ENCODE measurements at regions not wholly inside any gene's neighbourhood (a gene's known extent, or its start where the extent isn't known, plus 50 kb on each side); places are given as distances from the start of the nearest gene placed in this dataset.
"Not testable (repeated sequence)": the region's sequence is repeated elsewhere in the genome, so short reads cannot be mapped to it uniquely, and the experiment has no call there.

DNA sequence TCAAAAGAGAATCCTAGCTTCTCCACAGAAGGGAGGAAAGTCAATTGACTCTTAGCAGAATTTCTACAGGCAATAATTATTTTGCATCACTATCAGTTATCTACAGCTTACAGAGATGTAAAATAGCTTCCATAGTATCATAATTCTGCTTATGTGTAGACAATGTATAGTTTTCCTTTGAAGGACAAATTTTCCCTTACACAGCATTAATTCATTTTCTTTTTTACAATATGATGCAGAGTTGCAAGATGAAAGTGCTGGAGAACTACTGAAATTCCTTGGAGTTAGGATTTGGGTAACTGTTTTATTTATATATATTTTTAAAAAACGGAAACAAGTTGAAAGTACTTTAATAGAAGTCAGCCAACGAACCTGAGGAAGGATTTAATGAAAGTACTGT lies 111.0 kb upstream of the CPHXL start:
- DNase-seq (ENCODE audit: low spot score) = no peak

DNA sequence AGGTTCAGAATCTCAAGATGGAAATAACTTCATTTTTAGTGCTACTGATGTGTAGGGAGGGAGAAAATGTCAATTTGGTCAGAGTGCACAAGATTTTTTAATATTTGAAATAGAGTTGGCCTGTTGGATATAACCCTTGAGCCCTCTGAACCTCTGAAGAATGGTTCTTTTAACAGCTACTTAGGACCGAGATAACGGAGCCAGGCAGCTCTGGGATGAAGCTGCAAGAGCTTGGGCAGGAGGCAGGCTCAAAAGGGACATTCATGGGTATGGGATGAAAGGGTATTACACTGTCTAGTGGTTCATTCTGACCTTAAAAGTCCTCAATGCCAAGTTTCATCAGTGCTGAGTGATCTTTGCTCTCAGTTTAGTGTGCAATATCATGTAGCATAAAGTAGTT lies 111.4 kb upstream of the CPHXL start:
- DNase-seq (ENCODE audit: low spot score) = no peak

DNA sequence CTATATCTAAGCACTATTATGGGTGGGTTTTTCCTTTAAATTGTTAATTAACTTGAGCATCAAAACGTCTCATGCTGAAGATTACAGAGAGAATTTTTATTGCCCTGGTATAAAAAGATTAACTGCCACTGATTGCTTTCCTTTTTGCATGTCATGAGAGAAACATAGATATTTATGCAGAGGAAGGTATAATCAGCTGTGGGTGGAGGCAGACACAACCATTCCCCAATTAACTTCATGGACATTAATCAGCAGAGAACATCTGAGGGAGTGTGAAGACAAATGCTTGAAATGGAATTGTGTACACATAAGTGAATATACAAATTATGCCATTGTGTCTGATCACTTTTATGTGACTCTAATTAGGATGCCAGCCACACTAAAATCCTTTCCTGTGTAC lies 115.2 kb upstream of the CPHXL start:
- DNase-seq (ENCODE audit: low spot score) = no peak

DNA sequence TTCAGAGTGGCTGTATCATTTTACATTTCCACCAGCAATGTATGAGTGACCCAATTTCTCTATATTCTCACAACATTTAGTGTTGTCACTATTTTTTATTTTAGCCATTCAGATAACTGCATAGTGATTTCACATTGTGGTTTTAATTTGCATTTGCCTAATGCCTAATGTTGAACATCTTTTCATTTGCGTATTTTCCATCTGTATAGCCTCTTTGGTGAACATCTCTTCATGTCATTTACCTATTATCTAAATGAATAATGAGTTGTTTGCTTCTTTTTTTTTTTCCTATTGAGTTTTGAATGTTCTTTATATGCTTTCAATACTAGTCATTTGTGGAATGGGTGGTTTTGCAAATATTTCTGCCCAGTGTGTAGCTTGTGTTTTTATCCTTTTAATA lies 120.9 kb upstream of the CPHXL start:
- no peak for DNase-seq (ENCODE audit: low spot score)

DNA sequence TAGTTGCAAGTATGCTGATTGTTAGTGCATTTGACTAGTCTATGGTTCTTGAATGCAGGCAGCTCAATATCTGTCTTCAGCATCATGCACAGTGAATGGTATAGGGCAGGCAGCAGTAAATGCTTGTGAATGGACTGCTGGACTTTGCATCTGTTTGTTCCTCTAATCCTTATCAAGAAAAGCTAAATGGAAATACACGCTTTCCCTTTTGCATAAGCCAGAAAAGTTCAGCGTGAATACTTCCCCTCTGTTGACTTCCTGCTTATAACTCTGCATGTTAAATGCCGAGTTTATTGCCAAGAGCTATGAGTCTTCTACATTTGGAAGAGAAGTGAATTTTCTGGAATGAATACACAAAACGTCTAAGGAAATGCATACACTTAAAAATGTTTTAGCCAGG lies 127.9 kb upstream of the CPHXL start:
- DNase-seq (ENCODE audit: low spot score) = peak; percentile 49

DNA sequence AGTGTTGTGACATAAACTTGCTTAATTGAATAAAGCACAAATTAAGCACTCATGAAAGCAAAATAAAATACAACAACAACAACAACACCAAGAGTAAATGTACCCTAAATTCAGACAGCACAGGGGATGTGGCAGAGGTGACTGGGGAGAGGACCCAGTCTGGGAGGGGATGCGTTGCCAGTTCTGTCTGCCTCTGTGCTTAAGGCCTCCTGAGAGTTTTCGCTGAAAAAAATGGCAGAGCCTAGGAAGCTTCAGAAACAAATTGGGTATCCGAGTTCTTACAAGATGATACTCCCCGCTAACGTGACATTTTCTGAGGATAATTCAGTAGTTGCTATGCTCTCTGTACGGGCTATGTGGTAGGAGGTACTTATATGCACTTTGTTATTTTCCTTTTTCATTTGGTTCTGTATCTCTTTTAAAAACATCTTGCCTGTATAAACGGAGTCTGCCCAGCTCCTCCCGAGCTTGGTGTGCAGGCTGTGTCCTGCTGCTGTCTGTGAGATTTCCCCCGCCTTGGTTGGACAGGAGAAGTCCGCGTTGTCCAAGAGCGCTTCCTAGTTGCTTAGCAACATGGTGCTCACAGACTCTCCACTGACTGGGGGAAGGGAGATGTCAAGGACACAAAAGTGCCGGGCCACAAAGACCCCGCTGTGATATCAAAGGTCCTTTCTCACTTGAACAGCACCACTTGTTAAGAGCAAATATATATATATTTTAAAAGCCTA lies 134.2 kb upstream of the CPHXL start:
- DNase-seq (ENCODE audit: low spot score) = no peak

DNA sequence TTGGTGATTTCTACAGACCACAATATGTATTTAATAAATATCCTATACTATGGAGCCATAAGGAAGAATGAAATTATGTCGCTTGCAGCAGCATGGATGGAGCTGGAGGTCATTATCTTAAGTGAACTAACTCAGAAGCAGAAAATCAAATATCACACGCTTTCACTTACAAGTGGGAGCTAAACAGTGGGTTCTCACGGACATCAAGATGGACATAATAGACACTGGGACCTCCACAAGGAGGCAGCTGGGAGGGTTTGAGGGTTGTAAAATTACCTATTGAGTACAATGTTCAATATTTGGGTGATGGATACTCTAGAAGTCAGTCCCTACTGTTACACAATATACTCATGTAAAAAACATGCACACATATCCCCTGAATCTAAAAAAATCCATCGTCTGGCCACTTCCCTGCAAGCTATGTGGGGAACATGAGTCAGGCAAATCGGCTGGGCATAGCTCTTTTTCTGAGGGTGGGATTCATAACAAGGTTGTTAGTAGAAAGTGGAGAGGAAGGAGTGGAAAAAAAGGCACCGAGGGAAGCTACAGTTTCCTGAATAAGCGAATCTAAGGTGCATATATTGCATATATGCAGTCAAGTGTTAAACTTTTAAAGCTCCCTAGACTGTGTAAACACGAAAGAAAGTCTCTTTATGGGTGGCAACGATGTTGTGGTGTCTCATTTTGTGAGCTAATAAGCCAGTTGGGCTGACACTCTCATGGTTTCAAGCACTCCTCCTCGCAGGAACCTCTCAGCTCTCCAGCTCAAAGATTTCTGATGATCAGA lies 135.2 kb upstream of the CPHXL start:
- DNase-seq (ENCODE audit: low spot score) = no peak

DNA sequence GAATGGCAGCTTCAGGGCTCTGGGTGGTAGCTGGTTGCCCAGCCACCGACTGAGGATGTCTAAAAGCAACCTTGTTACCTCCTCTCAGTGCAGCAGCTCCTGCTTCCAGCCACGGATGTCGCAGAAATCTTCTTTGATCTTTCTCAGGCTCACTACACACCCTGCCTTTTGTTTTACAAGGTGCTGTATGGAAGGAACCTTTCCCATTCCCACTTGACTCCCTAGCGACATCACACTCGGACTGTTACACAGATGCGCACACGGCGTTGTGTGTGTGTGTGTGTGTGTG lies 135.8 kb upstream of the CPHXL start:
- DNase-seq (ENCODE audit: low spot score) = no peak

DNA sequence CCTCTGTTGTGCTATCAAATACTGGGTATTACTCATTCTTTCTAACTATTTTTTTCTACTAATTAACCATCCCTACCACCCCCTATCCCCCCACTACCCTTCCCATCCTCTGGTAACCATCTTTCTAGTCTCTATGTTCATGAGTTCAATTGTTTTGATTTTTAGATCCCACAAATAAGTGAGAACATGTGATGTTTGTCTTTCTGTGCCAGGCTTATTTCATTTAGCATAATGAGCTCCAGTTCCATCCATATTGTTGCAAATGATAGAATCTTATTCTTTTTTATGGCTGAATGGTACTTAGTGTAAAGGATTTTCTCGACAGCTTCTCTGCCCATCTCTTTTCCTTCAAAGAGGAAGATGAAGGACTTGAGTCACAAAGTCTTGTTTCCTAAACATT lies 138.0 kb upstream of the CPHXL start:
- DNase-seq (ENCODE audit: low spot score) = no peak

DNA sequence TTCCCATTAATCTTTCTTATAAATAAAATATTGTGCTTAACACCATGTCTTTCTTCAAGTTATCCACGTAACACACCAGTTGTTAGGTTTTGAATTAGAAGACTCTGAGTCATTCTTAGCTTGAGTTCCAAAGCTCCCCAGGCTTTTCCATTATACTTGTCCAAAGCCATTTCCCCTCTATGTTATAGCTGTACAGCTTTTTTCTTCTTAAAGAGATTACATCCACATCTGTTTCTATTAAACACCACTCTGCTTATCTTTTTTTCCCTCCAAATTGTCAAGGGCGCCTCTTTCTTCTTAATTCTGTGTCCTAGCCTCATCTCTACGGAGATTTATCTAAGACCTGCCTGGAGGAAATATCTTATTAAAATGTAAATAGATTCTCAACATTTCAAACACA lies 139.4 kb upstream of the CPHXL start:
- no peak for DNase-seq (ENCODE audit: low spot score)

DNA sequence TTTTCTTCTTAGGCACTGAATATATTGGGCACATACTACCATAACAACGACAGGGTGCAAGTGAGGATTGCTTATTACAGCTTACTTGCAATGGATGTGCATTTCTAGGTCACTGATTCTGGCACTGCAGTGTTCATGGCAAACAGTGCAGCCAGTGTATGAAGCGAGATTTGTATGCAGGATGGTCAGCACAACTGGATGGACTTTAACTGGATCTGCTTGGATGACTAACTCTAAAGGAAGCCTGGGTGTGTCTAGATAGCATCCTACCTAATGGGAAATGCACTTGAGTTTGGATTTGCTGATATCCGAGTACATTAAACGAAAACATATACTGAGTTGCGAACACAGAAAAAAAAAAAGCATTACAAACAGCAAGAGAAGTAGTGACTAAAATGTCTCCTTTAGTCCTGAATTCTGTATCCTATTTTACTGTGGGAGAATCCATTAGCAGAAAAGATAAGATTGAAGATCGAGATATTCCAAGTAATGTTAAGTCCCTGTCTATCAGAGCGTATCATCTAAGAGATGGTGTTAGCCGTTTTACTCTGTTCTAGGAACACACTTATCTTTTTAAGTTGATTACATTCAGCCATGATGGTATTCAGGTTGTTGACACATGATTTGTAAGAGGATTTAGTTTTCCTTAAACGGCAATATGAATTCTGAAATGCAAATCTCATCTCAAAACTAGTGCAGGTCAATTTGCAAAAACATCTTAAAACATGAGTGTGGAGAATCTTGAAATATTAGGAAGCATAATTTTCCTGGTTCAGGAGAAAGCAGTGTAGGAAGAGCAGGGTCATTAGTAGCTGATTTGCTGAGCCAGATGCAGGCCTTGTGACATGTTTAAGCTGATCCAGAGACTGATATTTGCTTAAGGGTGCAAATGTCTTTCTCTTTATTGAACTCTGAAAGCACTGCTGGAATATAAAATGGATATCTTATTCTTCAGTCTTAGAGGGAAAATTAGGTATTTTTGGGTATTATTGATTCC lies 142.6 kb upstream of the CPHXL start:
- no peak for DNase-seq (ENCODE audit: low spot score)

DNA sequence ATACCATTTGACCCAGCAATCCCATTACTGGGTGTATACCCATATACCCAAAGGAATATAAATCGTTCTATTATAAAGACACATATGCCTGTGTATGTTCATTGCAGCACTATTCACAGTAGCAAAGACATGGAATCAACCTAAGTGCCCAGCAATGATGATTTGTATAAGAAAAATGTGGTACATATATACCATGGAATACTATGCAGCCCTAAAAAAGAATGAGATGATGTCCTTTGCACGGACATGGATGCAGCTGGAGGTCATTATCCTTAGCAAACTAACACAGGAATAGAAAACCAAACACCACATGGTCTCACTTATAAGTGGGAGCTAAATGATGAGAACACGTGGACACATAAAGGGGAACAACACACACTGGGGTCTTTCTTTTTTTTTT lies 155.0 kb upstream of the CPHXL start:
- not testable (repeated sequence) for DNase-seq (ENCODE audit: low spot score)

DNA sequence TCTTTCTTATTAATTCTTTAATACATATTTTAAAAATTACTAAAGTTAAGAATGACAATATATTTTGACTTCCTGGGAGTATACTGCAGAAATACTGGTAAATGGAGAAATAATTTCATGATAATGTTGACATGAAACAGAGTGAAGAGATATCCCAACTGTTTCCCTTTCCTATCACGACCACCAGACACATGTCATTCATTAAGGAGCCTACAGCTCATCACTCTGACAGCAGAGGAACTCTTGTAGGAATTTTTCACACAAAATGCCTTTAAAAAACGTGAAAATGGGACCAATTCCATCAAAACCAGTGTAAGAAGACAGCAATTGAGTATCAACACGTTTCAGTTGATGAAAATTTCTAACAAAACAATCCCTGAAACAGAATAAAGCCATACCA lies 172.9 kb upstream of the CPHXL start:
- no peak for DNase-seq (ENCODE audit: low spot score)

DNA sequence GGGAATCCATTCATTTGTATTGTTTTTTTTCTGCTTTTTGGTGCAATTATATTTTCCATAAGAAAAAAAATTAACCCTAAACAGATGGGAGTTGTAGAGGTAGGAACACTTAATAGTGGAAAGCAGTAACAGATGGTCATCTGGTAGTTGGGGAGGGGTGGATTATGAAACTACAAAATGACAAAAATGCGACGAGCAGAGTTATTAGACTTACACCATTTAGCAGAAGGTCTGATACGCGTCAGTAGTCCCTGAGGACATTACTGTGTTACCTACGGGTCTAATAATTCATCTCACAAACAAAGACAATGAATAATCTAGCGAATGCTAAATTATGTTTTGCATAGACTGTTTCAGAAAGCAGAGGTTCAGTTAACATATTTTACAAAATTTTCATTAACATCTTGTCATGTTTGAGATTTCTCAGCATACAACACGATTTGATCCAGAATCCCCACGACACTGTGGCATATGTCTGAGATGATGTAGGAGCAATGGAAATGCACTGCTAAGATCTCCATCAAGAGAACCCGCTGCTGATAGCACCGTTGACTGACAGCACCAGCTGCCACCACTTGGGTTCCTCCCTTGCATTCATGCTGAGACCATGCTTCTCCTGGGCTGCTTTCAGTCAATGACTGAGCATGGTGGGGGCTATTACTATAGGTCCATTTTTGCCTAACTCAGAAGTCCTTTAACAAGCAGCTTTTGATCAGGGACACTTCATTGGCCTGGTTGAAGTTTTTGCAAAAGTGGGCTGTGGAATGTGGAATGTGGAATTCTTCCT lies 182.2 kb upstream of the CPHXL start:
- DNase-seq (ENCODE audit: low spot score) = no peak

DNA sequence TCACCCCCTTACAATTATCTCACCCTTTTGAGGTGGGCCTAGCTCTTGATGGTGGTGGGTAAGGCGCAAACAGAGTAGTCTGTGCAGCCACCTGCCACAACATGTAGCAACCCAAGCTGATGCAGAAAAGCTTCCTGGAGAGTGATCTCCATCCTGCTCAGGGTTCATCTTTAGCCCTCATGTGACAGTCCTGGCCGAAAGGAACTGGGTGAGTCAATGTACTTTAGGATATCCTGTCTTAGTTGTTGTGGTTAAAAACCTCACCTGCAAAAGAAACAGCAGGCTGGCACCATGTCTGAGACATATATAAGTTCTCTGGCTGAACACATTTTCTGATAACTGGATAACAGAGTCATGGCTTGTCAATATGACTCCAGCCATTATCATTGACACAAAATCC lies 183.5 kb upstream of the CPHXL start:
- DNase-seq (ENCODE audit: low spot score) = no peak

DNA sequence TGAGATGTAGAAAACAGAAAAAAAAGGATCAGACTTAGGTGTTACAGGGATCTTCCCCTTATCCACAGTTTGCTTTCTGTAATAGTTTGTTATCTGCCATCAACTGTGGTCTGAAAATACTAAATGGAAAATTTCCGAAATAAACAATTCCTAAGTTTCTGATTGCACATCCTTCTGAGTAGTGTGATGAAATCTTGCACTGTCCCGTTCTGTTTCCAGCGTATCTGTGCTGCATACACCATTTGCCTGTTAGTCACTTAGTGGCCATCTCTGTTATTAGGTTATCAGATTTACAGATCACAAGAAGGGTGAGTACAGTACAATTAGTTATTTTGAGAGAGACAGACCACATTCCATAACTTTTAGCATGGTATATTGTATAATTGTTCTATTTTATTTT lies 185.6 kb upstream of the CPHXL start:
- DNase-seq (ENCODE audit: low spot score) = no peak

DNA sequence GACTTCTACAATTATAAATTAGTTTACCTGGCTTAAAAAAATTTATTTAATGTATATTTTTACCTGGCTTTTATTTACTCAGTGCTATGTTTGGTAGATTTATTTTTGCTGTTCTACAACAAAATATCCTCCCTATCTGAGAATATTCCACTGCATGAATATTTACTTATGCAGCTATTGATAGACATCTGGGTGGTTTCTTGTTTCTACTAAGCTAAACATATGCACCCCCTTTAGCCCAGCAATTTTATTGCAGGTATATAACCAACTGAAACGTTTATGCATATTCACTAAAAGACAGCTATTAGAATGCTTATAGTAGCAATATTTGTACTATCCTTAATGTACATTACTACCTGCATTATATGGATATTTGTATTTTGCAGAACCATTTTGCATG lies 187.7 kb upstream of the CPHXL start:
- no peak for DNase-seq (ENCODE audit: low spot score)

DNA sequence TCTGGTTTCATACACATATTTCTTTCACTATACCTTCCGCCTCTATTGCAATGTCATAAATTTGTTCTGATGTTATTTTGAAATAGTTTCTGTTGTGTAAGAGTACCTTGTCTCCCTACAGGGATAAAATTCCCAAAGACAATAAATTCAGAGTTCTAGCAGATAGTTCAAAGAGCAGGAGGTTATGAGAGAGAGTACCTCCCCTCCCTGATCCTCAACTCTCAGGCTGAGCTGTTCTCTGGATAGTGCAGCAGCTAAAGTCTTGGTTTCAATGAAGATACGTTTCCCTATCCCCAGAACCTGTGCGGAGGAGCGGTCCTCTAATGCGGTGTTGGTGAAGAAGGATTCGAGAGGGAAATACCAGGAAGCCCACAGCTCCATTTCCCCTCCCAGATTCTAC lies 190.2 kb upstream of the CPHXL start:
- DNase-seq (ENCODE audit: low spot score) = no peak

DNA sequence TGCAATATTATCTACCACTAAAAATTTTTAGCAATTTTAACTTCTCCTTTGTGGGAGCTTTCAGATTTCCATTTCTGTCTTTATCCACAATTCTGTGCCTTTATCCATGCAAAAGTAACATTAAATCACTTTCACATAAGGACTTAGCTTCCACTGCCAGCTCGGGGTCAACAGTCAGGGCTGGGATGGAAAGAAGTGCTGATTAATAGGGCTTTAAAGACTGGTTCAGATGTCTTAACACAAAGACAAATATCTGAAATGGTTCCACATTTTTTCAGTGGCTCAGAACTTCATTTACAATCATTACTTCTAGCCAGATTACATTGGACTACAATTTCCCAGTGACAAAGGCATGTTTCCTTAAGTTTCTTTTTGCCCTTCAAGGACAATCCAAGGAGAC lies 191.8 kb upstream of the CPHXL start:
- DNase-seq (ENCODE audit: low spot score) = no peak

DNA sequence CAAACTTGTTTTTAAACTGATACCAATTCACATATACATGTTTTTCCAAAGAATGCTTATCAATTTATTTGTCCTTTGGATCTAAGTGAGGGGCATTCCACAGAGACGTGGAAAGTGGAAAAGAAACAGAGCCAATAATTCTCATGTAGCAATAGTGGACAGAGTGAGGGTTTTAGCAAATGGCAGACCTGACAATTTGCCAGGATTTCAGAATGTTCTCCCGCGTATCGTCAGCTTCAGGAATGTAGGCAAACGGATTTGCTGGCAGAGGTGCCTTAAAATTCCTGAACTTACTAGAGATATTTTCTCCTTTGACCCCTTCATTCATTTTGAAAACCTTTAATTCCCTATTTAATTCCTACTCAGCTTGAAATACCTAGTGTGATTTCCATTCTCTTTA lies 193.4 kb upstream of the CPHXL start:
- no peak for DNase-seq (ENCODE audit: low spot score)

DNA sequence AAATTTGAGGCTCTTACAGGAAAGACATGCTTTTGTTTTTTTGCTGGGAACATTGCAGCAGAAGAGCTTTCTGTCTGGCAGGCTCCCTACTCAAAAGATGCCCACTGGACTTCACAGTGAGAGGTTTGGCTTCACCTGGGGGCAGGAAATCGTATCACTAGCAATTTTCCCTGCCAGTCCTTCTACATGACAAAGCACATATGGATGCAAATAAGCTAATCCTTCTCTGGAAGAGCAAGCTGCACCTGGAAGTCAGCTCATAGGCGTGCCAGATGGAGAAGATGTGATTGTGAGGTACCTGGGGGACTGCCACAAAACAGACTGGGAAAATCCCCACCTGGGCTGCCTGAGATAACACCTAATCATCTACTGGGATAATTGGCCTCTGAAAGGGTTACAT lies 195.0 kb upstream of the CPHXL start:
- DNase-seq (ENCODE audit: low spot score) = no peak

DNA sequence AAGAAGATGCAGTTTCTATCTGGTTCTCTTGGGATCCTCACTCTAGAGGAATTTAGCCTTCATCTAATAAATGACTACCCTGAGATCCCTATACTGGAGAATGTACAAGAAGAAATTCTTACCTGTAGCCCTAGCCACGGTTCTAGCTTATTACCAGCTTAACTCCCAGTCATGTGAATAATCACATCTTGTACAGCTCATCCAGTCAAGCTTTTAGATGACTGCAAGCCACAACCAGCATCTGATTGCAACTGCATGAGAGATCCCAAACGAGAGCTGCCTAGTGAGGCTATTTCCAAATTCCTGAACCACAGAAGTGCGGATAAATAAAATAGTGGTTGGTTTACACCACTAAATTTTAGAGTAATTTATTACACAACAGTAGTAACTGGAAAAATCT lies 196.0 kb upstream of the CPHXL start:
- no peak for DNase-seq (ENCODE audit: low spot score)

Data from HuH-7 (cell line).